ENCODE measurements at regions not wholly inside any gene's neighbourhood (a gene's known extent, or its start where the extent isn't known, plus 50 kb on each side); places are given as distances from the start of the nearest gene placed in this dataset.

DNA sequence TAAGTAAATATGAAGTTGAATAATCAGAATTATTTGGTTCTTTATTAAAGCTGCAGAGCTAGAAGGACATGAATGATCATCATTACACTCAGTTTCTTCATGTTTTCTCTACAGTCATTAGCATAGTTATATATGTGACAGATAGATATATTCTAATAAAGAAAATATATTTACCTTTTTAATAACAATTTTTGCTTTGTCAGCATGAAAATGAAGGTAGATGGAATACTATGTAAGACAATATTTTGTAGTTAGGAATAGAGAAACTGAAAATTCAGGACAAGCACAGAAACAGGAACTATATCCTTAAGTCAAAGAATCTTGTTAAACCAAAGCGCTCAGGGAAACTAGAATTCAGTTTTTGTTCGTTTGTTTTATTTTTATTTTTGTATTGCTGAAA, 649.9 kb upstream of the NRXN1 start:
- no peak for DNase-seq

DNA sequence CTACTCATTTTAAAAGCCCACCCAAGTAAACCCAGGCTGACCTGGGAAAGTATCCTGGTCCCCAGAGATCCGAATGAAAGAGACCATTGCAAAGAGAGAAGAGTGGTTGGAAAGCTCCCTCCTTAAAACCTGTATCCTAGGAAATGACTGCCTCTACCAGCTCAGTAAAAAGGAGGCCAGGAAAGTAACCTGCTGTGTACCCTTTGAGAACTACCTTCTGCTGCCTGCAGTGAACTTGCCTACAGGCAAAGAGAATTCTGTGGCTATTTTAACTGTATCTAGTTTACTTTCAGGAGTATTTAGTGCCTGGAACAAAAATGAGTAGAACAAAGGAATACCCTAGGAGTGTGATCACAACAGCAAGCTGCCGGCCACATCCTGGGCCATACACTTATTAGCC, 641.7 kb upstream of the NRXN1 start:
- DNase-seq, result no peak

DNA sequence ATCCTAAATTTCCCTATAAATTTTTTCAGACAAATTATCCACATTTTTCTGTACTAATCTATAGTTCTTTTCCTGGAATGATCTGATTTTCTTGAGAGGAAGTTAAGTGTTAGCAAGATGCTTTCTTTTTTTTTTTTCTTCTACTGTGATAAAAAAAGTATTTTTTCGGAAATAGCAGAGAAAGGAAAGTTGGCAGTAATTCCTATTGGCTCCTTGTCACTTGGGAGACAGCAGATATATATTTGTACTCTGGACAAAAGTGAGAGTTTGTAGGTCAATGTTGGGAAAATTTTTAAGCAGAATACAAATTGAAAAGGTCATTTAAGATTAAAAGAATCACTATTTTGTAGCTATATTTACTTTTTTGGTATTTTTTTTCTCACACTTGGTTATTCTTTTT, 635.7 kb upstream of the NRXN1 start:
- DNase-seq, result no peak

DNA sequence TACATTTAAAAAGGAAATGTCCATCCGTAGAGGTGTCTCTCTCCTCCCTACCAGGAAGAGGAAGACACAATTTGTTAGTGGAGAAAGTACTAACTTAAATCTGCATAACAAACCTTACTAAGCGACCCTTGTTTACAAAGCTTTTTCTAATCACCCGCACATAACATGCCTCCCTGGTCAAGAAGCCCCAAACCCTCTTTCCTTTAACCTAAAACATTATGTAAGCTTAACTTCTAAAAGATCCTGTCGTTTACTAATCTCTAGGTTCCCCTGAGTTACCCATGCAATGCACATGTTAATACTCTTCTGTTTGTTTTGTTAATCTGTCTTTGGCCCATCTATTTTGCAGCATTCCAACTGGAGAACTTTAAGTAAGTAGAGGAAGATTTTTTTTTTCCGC, 630.3 kb upstream of the NRXN1 start:
- no peak for DNase-seq

DNA sequence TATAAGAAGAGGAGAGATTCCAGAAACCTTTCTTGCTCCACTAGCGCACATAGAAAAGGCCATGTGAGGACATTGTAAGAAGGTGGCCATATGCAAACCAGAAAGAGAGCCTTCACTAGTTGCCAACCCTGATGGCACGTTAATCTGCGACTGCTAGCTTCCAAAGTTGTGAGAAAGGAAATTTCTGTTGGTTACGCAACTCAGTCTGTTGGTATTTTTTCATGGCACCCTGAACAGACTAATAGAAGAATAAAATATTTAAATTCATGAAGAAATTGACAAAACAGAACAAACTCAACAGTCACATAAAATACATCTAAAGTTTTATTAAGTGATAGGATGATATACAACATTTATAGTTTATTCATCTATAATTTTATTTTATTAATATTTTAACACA, 625.9 kb upstream of the NRXN1 start:
- DNase-seq, result no peak

DNA sequence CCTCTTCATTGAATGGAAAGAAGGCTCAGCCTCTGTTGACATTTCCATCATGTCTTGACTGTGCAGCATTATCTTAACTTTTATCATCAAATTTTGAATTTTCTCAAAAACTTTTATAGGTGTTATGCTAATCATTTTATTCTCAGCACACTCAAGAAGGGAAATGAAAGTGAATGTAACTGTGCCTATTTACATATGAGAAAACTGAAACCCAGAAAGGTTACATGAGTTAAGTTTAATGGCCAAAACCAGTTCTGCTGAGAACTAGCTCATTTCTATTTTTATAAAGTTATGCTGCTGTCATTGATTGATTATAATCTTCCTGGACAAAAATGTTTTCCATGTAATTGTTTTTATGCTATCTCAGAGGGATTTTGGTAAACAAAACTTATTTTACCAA, 618.8 kb upstream of the NRXN1 start:
- DNase-seq, result no peak

DNA sequence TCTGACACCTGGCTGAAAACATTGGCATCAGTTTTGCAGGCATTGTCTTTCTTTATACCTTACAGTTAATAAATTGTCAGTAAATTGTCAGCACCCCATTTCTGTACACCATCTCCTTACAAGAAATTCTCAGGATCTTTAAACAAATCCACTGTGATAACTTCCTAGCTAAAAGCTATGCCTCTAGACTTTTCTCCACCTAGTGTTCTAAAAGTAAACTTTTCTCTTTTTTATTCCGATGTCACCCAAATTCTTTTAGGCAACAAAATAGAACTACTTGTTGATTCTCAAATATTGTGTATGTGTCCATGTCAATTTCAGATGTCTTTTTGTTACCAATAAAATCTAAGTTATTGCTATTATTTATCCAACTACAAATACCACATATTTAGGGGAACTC, 617.4 kb upstream of the NRXN1 start:
- DNase-seq, result no peak

DNA sequence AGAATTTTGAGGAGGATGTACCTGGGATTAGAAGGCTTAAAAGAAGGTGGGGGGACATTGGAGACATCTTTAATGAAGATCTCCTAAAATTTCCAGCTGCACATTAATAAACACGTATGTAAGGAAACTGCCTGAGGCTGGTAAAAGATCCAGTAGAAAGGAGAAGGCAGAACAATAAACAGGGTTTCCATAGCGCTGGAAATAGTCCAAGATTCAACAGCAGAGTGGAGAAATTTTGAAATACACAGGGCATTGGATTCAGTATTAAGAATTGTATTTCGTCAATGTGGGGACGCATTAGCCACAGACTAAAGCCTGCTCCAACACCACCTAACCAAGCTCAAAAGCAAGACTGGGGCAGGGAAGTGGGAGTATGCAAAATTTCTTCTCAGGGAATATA, 606.9 kb upstream of the NRXN1 start:
- no peak for DNase-seq

DNA sequence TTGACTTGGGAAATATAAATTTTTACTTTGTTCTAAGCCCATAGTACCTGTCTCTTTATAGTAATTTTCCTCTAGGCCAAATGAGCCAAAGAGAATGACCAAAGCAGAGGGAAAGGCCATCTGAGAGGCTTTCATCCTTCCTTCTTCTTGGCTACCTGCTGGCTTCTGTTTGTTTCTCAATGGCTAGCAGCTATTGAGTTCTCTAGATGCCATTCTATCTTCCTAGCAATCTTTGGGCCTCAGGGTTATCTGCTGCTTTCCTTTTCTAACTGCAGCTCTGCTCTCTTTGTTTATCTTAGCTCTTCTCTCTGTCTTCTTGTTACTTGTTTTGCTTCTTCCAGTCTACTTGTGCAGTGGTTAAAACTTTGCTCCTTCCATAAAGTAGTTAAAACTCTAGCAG, 601.1 kb upstream of the NRXN1 start:
- DNase-seq, result no peak

DNA sequence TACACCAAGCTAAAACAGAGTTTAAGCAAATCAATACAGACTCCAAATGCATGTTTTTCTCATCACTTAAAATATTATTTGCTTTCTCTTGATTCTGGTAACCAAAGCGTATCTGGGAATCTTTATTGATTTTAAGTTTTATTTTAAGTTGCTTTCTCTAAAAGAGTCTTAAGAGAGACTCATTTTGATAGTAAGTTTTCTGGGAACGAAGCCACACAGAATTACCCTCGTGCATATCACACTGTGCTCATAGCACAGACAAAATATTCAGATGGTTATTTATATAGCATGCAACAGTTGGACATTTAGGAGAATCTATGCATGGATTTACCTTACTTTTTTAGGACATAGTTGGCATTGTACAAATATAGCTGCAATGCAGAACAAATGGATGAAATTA, 597.5 kb upstream of the NRXN1 start:
- DNase-seq, result no peak

DNA sequence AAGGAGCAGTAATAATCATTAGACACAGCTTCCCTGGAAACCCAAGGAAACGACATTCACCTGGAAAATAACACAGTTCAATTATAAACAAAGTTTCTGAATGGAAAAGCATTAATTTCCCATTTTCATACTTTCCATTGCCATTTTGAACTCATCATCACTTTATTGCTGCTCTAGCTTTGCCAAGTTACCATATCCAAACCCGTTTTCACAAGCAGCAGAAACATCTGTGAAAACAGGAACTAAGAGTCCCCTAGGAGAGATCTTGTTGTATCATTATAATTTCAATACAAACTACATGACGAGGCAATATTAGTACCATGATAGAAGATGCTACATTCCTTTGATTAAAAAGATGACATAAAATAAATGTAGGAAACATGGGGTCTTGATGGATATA, 597.0 kb upstream of the NRXN1 start:
- no peak for DNase-seq

DNA sequence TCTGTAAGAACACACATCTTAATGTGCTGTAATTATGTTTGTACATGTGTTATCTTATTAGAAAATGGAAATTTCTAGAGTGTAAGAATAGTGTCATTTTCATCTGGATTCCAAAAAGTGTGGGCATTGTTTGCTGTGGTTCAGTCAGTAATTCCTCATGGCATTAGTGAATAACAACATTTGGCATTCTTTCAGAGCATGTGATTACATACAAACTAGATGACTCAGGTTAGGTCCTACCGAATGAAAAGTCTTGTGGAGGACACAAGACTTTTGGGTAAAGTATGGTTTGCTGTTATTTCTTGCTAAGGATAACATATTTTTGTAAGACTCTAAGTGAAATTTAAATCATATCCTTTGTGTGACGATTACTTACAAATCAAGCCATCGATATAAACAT, 593.1 kb upstream of the NRXN1 start:
- no peak for DNase-seq

DNA sequence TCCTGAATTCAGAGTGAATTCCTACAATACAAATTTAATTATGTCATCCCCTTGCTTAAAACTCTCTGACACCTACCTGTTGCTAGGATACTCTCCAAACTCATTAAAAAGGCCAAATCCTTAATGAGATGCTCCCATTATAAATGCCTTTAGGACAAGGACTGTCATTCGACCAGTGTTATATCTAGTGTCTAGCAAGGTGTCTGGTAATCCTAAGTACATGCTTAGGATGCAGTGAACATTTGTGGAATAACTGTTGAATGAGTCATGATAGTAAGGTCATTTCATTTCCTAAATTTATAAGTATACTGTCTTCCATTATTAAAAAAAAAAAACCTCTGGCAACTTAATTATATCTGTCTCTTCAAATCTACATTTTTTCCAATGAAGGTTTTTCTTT, 588.9 kb upstream of the NRXN1 start:
- DNase-seq, result no peak

DNA sequence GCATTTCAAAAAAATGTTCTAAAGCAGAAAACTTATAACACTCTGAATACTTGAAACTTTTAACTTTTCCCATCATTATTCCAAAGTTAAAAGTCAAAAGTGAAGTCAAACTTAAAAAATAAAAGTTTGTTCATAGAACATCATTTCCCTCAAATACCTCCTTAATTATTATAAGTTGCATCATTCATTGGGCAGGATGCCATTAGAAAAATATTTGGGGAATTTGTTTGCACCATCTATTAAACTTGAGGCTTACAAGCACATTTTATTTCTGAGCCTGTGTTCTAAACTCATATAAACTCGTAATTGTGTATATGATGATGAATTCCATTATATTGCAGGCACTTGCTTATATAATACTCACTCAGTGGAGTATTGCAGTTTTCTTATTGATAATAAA, 588.0 kb upstream of the NRXN1 start:
- no peak for DNase-seq

DNA sequence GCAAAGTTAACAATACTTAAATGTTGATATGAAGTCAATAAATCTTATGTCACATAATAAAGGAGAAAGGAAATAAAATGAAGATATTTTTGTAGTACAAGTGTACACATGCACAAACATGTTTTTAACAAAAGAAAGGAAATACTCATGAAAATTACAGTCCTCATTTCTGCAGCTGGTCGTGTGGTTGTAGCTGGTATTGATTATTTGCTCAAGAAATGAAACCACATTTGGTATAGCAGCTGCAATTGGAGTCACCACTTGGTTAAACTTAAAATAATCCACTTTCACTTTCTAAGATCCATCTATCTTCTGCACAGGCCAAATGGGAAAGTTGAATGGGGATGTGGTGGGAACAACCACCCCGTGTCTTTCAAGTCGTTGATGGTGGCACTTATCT, 580.5 kb upstream of the NRXN1 start:
- DNase-seq, result no peak

DNA sequence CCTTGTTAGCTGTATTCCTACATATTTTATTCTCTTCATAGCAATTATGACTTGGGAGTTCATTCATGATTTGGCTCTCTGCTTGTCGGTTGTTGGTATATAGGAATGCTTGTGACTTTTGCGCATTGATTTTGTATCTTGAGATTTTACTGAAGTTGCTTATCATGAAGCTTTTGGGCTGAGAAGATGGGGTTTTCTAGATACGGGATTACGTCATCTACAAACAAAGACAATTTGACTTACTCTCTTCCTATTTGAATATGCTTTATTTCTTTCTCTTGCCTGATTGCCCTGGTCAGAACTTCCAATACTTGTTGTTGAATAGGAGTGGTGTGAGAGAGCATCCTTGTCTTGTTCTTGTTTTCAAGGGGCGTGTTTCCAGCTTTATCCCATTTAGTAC, 569.8 kb upstream of the NRXN1 start:
- no peak for DNase-seq

DNA sequence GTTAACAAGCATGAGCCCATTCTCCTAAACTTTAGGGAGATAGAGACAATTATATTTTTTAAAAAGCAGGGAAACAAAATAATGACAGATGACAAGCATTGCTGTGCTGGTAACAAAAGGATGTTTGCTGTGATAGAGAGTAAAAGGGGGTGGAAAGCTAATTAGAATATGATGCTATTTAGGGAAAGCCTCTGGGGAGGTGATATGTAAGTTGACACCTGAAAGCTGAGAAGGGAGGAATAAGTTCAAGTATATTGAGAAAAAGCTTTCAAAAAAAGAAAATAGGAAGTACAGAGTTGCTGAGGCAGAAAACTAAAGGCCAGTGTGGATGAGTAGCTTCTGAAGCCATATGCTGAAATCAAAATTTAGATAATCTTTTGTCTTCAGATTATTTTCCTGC, 565.2 kb upstream of the NRXN1 start:
- no peak for DNase-seq

DNA sequence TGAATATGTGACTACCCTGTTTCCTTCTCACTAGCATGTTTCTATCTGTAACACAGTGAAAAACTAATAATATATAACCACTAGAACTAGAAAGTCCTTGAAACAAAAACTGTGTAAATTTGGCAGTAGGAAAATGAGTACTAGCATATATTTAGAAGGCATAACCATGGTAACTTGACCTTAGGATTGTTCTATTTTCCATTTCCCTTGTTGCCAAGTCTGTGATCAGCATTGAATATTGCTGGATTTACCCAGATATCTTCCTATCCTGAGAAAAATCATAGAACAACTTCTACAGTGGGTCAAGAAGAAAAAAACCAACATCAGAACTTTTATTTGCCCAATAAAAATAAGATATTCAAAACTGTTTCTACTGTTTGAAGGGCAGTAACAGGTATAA, 563.9 kb upstream of the NRXN1 start:
- no peak for DNase-seq

DNA sequence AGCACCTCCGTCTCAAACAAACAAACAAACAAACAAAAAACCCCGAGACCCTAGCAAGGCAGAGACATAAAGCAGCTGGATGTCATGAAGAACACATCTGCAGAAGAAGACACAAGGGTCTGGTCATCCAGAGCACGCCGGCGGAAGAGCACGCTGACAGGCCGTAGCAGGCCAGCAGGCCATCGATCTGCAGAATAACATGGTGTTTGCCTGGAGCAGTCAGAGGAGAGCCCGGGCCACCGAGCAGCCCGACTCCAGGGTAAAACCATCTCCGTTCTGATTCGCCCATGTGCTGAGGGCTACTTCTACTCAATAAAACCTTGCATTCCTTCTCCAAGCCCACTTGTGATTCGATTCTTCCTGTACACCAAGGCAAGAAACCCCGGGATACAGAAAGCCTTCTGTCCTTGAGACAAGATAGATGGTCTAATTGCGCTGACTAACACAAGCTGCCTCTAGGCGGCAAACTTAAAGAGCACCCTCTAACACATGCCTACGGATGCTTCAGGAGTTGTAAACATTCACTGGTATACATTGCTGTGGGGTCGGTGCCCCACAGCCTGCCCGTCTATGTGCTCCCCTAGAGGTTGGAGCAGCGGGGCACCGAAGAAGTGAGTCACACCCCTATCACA, 549.8 kb upstream of the NRXN1 start:
- DNase-seq, result no peak

DNA sequence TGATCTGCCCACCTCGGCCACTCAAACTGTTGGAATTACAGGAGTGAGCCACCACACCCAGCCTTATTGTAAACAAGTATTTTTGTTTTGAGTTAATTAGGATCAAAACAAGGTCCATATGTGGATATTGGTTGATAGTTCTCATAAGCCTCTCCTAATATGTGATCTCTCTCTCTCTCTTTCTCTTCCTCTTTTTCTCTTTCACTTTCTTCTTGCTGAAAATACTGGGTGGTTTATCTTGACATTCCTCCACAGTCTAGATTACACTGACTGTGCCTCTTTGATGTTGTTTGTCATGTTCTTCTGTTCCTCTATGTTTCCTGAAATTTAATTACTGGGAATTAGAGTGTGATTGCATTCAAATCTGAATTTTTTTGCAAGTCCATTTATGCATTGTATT, 547.5 kb upstream of the NRXN1 start:
- no peak for DNase-seq

DNA sequence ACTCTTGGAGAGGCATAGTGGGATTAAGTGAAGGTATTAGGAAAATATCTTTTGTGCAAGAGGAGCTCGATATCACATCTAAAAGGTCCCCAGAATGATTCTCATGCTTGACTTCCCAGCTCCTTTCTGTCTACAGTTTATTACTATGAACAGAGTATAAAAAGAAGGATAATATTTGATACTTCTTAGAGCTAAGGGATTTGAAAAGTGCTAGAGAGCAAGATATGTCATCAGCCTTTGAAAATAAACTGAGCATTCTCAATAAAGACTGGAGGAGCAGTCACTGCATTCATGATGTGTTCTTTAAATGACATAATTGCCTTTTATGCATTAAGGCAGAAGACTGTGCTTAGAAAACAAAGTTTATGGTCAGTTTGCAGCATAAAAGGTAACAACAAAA, 543.2 kb upstream of the NRXN1 start:
- no peak for DNase-seq

DNA sequence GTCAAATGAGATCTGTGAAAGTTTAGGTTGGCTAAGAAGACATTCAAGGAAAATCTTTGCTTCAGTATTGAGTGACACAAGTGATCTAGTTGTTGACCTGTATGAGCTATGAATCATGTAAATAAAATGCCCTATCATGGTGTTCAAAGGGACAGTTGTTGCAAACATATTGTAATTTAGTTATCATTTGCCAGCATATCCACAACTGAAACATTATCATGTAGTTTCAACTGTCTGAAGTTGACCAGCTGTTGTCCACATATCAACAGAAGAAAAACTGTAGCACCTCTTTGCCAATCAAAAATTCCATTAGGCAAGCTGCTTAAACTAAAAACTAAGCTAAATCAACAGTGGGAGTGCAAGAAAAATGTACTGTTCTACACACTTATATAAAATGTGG, 527.1 kb upstream of the NRXN1 start:
- DNase-seq, result no peak

DNA sequence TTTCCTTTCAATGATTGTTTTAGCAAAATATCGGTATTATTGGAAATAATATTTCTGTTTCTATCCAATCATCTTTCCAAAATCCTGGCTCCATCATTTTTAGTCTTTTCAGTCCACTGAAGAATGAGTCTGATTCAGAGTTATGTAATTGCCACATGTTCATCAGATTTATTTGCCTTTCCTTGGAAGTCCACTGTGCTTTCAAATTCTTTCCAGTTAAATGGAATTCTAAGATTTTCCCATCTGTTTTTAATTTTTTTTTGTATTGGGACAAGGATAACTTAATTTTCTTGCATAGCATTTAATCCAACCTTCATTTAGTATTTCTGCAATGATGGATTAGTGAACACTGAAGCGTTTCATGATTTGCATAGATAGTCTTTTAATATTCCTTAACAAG, 521.5 kb upstream of the NRXN1 start:
- no peak for DNase-seq

DNA sequence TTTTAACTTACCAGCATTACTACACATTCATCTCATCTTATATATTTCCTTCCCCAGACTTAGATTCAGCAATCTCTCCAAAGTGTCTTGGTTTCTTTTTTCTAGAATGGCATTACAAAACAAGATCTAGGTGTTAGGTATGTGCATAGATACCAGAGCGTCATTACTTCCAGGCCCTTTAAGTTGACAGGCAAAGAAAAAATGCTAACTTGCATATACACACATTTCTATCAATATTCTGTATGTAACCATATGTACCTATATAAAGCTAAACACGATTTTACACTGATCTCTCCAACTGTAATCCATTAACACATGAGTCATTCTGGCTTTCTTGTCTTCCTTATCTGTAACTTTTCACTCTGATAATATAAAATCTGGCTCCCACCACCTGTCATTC, 503.8 kb upstream of the NRXN1 start:
- no peak for DNase-seq

DNA sequence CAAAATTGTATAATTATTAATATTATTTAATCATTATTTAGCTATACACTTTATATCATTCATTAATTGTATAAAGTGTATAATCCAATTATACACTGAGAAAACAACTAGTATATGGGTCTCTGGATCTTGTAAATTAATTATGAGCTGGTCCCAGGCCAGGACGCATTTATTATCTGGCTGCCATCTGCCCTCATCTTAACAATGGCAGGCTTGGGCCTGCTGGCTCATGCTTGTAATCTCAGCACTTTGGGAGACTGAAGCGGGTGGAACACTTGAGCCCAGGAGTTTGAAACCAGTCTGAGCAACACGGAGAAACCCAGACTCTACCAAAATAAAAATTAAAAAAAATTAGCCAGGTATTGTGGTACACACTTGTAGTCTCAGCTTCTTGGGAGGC, 502.2 kb upstream of the NRXN1 start:
- no peak for DNase-seq

DNA sequence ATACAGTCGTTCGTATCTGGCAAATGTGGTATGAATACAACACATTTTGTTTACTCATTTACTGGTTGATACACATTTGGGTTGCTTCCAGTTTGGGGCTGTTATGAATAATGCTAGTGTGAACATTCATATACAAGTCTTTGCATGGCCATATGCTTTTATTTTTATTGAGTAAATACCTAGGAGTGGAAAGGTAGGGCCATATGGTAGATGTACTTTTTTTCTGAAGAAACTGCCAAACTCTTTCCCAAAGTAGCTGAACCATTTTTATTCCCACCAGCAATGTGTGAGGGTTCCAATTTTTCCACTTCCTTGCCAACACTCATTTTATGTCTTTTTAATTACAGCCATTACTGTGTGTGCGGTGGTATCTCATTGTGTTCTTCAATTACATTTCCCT, 496.2 kb upstream of the NRXN1 start:
- no peak for DNase-seq

Measured in suppressor macrophage treated with lipopolysaccharide for 4 hours (primary cell).